ENCODE measurements at regions not wholly inside any gene's neighbourhood (a gene's known extent, or its start where the extent isn't known, plus 50 kb on each side); places are given as distances from the start of the nearest gene placed in this dataset.

DNA sequence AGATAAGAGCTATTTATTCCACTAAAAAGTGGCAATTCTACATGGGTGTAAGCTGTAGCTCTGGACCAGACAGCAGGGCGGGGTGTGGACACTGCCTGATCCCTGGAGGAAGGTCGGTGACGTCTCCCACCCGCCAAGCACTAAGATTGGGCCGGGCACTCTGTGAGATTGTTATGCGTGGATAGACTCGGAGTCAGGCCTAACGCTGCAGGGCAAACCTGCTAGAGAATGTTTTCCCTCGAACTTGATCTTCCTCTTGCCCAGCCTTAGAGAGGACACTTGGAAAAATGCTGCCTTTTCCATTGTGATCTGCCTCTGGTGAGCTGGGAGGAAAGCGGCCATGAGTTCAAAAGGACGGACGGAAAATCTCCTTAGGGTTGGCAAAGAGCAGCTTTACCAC lies 1273.4 kb downstream of the TBC1D22A start:
- TF ChIP-seq CTCF (IDR thresholded peaks at IDR 0.05; ENCODE audit: unreplicated experiment in 3 of 3), result no peak
- Mint-ChIP-seq H3K27me3 (ENCODE audit: low read depth) (peaks cover 9% of the 10 kb centered on the region), H3K9me3 (no peaks in the 10 kb centered on the region), H3K36me3 (ENCODE audit: low read depth) (no peaks in the 10 kb centered on the region), H3K4me3 (no peak overlapping the region), H3K27ac (no peak overlapping the region), H3K4me1 (no peaks in the 10 kb centered on the region)

GRCh38 chr22:48031589-48031988 lies 1269.1 kb downstream of the TBC1D22A start:
- no peak overlapping the region for H3K4me3 Mint-ChIP-seq
- no peaks in the 10 kb centered on the region for H3K4me1 Mint-ChIP-seq
- H3K27me3 Mint-ChIP-seq (ENCODE audit: low read depth), result peaks cover 27% of the 10 kb centered on the region
- no peak overlapping the region for H3K27ac Mint-ChIP-seq
- TF ChIP-seq CTCF (IDR thresholded peaks at IDR 0.05; ENCODE audit: unreplicated experiment in 3 of 3), result no peak
- H3K36me3 Mint-ChIP-seq (ENCODE audit: low read depth), result no peaks in the 10 kb centered on the region
- no peaks in the 10 kb centered on the region for H3K9me3 Mint-ChIP-seq

DNA sequence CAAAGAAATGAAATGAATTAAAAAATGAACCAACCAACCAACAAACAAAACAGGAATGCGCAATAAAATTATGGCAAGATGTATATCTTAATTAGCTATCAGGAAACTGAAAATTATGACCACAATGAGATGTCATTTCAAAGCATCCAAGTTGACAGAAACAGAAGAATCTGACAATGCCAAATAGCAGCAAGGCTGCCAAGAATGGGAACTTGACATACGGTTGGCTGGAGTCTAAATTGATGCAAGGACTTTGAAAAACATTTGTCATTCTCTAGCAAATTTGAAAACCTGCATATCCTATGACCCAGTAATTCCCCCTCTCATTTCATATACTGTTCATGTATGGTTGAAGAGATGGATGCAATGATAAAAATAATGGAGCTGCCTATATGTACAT lies 1262.6 kb downstream of the TBC1D22A start:
- Mint-ChIP-seq H3K36me3 (ENCODE audit: low read depth) (no peaks in the 10 kb centered on the region), H3K27ac (no peak overlapping the region), H3K27me3 (ENCODE audit: low read depth) (peaks cover 37% of the 10 kb centered on the region), H3K9me3 (peaks cover 12% of the 10 kb centered on the region), H3K4me1 (peaks cover 5% of the 10 kb centered on the region), H3K4me3 (no peak overlapping the region)
- no peak for TF ChIP-seq CTCF (IDR thresholded peaks at IDR 0.05; ENCODE audit: unreplicated experiment in 3 of 3)

DNA sequence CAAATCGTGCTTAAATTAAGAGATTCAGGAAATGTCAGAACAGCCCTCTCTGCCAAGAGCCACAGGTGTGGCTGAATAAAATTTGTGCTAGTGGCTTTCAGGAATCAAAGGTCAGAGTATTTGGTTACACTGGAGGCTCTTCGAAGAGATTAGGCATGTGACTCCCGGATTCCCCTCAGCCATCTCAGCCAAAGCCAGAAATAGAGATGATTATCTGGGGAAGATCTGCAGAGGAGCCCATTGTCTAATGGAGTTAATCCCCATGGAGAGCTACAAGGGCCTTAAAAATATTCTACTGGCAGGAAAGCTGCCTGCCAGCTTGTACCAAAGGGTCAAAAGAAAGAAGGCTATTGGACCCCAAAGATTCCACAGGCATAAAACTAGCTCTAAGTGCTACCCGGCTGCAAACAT lies 1259.5 kb downstream of the TBC1D22A start:
- peaks cover 48% of the 10 kb centered on the region for H3K27me3 Mint-ChIP-seq (ENCODE audit: low read depth)
- peaks cover 10% of the 10 kb centered on the region for H3K36me3 Mint-ChIP-seq (ENCODE audit: low read depth)
- no peak overlapping the region for H3K4me3 Mint-ChIP-seq
- H3K27ac Mint-ChIP-seq, result no peak overlapping the region
- no peak for TF ChIP-seq CTCF (IDR thresholded peaks at IDR 0.05; ENCODE audit: unreplicated experiment in 3 of 3)
- peaks cover 29% of the 10 kb centered on the region for H3K9me3 Mint-ChIP-seq
- peaks cover 16% of the 10 kb centered on the region for H3K4me1 Mint-ChIP-seq

GRCh38 chr22:48018346-48018745 lies 1255.9 kb downstream of the TBC1D22A start:
- no peak for TF ChIP-seq CTCF (IDR thresholded peaks at IDR 0.05; ENCODE audit: unreplicated experiment in 3 of 3)
- H3K27ac Mint-ChIP-seq, result no peak overlapping the region
- no peak overlapping the region for H3K4me3 Mint-ChIP-seq
- peaks cover 40% of the 10 kb centered on the region for H3K9me3 Mint-ChIP-seq
- peaks cover 16% of the 10 kb centered on the region for H3K4me1 Mint-ChIP-seq
- H3K27me3 Mint-ChIP-seq (ENCODE audit: low read depth), result peaks cover 59% of the 10 kb centered on the region
- peaks cover 10% of the 10 kb centered on the region for H3K36me3 Mint-ChIP-seq (ENCODE audit: low read depth)

DNA sequence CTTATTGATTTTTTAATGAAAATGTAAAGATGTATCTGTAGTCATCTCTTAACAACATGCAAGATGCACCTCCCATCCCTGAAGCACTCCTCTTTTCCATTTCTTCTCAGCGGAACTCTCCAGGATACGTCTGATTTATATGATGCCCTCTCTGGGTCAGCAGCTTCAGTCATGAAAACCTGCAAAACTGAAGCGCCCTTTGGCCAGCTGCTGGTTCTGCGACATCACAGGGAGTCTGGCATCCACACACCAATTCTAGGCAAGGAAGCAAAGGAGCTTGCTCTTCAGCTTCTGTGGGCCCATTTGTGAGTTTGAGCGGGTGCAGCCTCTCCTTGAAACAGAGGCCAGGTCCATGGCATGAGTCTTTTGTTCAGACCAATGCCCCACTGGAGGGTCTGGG lies 1253.3 kb downstream of the TBC1D22A start:
- peaks cover 10% of the 10 kb centered on the region for H3K36me3 Mint-ChIP-seq (ENCODE audit: low read depth)
- H3K27ac Mint-ChIP-seq, result no peak overlapping the region
- H3K4me3 Mint-ChIP-seq, result no peak overlapping the region
- peaks cover 36% of the 10 kb centered on the region for H3K9me3 Mint-ChIP-seq
- H3K4me1 Mint-ChIP-seq, result peaks cover 11% of the 10 kb centered on the region
- H3K27me3 Mint-ChIP-seq (ENCODE audit: low read depth), result peaks cover 61% of the 10 kb centered on the region
- no peak for TF ChIP-seq CTCF (IDR thresholded peaks at IDR 0.05; ENCODE audit: unreplicated experiment in 3 of 3)

Data from nephron (organoid).